BJ (cell line): ENCODE measurements at regions not wholly inside any gene's neighbourhood (a gene's known extent, or its start where the extent isn't known, plus 50 kb on each side); places are given as distances from the start of the nearest gene placed in this dataset.

Experiments used
- CTCF ChIA-PET: fragments of 350-600 bp; formaldehyde crosslinking; extraction: SDS; loops from one replicate; lab custom pipeline; 2021; ENCODE audit warnings: antibody characterized with exemption, inconsistent platforms; lab: Yijun Ruan, JAX
- POLR2A ChIA-PET: fragments of 300-600 bp; sonication (Branson Sonifier 250); formaldehyde crosslinking; extraction: SDS; loops from one replicate; lab custom pipeline; 2021; ENCODE audit warnings: antibody characterized with exemption; lab: Charles Lee
- DNase-seq: peaks from one replicate; pipeline ENCODE4 v3.0.0-alpha.2; 2011; ENCODE audit warnings: low read depth
- H3K27me3 ChIP-seq: 2 replicates; pipeline ENCODE4 v1.6.0; 2011; ENCODE audit warnings: low read length; ENCODE audit not compliant: control insufficient read depth, insufficient read depth
- H3K36me3 ChIP-seq: 2 replicates; pipeline ENCODE4 v1.5.1; 2011; ENCODE audit warnings: low read length; ENCODE audit not compliant: control insufficient read depth, insufficient read depth
- H3K4me3 ChIP-seq: 2 replicates; pipeline ENCODE4 v1.5.1; 2011; ENCODE audit warnings: low read depth, mild to moderate bottlenecking, control low read depth, low read length
- CTCF ChIP-seq: IDR thresholded peaks from 2 replicates; pipeline ENCODE4 v1.5.1; 2011; ENCODE audit warnings: low read depth, mild to moderate bottlenecking, control low read depth, inconsistent platforms, low read length, moderate library complexity; ENCODE audit not compliant: insufficient read depth

DNA sequence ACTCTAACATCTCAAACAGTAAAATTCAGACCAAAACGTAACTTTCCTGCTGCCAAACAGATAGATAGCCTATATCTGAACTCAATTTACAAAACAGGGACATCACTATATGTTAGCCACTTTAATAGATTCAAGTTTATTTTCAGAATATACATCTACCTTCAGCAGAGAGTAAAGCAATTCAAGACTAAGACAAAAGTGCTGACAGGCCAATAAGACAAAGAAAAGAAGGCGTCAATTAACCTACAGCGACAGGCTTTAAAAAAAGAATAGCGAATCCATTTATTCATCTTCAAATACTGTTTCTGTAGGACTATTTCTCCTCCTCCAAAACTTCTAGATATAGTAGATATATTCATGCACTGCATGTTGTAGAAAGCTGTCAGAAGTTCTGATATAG lies 333.0 kb downstream of the GRB14 start:
- H3K27me3 ChIP-seq: no peaks in the 10 kb centered on the region
- ChIA-PET POLR2A (interaction anchor here (0.6 kb wide), 1 partner anchor 1166 kb away, joined by 3 read pairs; no protein-coding TSS in a partner anchor), CTCF (no interaction called here)
- H3K36me3 ChIP-seq: no peaks in the 10 kb centered on the region
- no peak for DNase-seq
- no peak overlapping the region for H3K4me3 ChIP-seq
- no peak for TF ChIP-seq CTCF

DNA sequence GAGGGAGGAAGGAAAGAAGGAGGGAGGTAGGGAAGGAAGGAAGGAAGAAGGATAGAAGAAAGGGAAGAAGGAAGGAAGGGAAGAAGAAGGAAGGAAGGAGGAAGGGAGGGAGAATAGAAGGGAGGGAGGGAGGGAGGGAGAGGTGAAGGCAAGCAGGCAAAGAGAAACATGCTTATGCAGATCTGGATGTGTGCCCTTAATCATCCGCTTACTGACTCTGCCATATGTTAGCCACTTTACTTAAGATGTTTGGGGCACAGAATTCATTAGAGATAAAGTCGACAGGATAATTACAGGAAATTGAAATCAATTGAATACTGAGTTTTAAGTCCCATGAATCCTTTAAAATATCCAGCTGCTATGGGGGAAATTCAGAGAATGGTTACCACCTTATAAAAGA lies 334.2 kb downstream of the GRB14 start:
- TF ChIP-seq CTCF: no peak
- ChIA-PET CTCF (no interaction called here), POLR2A (no interaction called here)
- Histone ChIP-seq H3K27me3 (no peaks in the 10 kb centered on the region), H3K4me3 (no peak overlapping the region), H3K36me3 (no peaks in the 10 kb centered on the region)
- DNase-seq: no peak

GRCh38 chr2:164285576-164285975 lies 335.7 kb downstream of the GRB14 start:
- no peaks in the 10 kb centered on the region for H3K27me3 ChIP-seq
- no peak for TF ChIP-seq CTCF
- CTCF ChIA-PET: no interaction called here

DNA sequence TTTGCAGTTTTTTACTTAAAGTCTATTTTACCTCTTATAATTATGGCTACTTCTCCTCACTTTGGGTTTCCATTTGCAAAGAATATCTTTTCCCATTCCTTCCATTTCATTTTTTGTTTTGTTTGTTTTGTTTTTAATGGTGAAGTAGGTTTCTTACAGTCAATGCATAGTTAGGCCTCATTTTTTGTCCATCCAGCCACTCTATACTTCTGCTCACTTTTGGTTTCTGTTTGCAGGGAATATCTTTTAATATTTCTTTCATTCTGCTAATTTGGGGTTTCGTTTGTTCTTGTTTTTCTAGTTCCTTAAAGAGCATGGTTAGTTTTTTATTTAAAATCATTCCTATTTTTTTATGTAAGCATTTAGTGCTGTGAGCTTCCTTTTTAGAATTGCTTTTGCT lies 339.4 kb downstream of the GRB14 start:
- CTCF ChIA-PET: no interaction called here
- Histone ChIP-seq H3K4me3 (no peak overlapping the region), H3K27me3 (no peaks in the 10 kb centered on the region), H3K36me3 (no peaks in the 10 kb centered on the region)
- DNase-seq: no peak
- no peak for TF ChIP-seq CTCF
- POLR2A ChIA-PET: no interaction called here

More at GRCh38 chr2:164285576-164285975, 335.7 kb downstream of the GRB14 start:
- Histone ChIP-seq H3K4me3 (no peak overlapping the region), H3K36me3 (no peaks in the 10 kb centered on the region)
- no peak for DNase-seq
- POLR2A ChIA-PET: no interaction called here

- H3K36me3 ChIP-seq: no peaks in the 10 kb centered on the region
- CTCF ChIA-PET: interaction anchor here (0.7 kb wide), 1 partner anchor 13 kb away, joined by 3 read pairs; no protein-coding TSS in a partner anchor
- H3K27me3 ChIP-seq: no peaks in the 10 kb centered on the region
- H3K4me3 ChIP-seq: no peak overlapping the region
- TF ChIP-seq CTCF: no peak
- POLR2A ChIA-PET: no interaction called here
- no peak for DNase-seq
These were observed 345.6 kb downstream of the GRB14 start for GRCh38 chr2:164275659-164276058.
